H1 (cell line): ENCODE measurements at regions not wholly inside any gene's neighbourhood (a gene's known extent, or its start where the extent isn't known, plus 50 kb on each side); places are given as distances from the start of the nearest gene placed in this dataset.

Experiments used
- CTBP2 ChIP-seq: IDR thresholded peaks from 2 replicates; pipeline ENCODE4 v1.7.0; 2011; ENCODE audit warnings: borderline replicate concordance, mild to moderate bottlenecking, moderate library complexity, mixed read lengths, low read length; ENCODE audit not compliant: insufficient read depth, insufficient read length
- EGR1 ChIP-seq: IDR thresholded peaks from 2 replicates; pipeline ENCODE4 v1.6.1; 2011; ENCODE audit warnings: low read depth, low read length, borderline replicate concordance
- HDAC6 ChIP-seq: IDR thresholded peaks from one replicate; pipeline ENCODE4 v1.7.1; 2012; ENCODE audit warnings: low read depth, mild to moderate bottlenecking, inconsistent platforms, low read length, moderate library complexity
- JUN ChIP-seq: IDR thresholded peaks from 2 replicates; pipeline ENCODE4 v1.6.1; 2011; ENCODE audit warnings: low read depth, mild to moderate bottlenecking, improper control_type of control experiment, low read length
- POLR2AphosphoS5 ChIP-seq: IDR thresholded peaks from 2 replicates; pipeline ENCODE4 v1.6.1; 2011; ENCODE audit warnings: low read depth, low read length
- RAD21 ChIP-seq, 2 experiments: IDR thresholded peaks in 1 of 2; conservative IDR thresholded peaks in 1 of 2; 2 replicates each; pipeline ENCODE4 v1.6.1; 2011; ENCODE audit warnings: low read depth in 2 of 2, low read length in 2 of 2, improper control_type of control experiment in 1 of 2, inconsistent platforms in 1 of 2, mild to moderate bottlenecking in 1 of 2, moderate library complexity in 1 of 2
- SIN3A ChIP-seq, 2 experiments: IDR thresholded peaks in 1 of 2; conservative IDR thresholded peaks in 1 of 2; 2 replicates each; pipeline ENCODE4 v1.6.1; 2011 to 2012; ENCODE audit warnings: low read length in 2 of 2, improper control_type of control experiment in 1 of 2, low read depth in 1 of 2, mild to moderate bottlenecking in 1 of 2
- SIX5 ChIP-seq: IDR thresholded peaks from 2 replicates; pipeline ENCODE4 v1.6.1; 2011; ENCODE audit warnings: mild to moderate bottlenecking, low read depth, low read length
- TBP ChIP-seq: IDR thresholded peaks from 2 replicates; pipeline ENCODE4 v1.6.1; 2011; ENCODE audit warnings: low read depth, low read length, improper control_type of control experiment
- TF ChIP-seq, protein P1 (sequence below): fragments of 300-600 bp; sonication (generic); IDR thresholded peaks from 2 replicates; pipeline ENCODE4 v1.7.1; 2012; ENCODE audit warnings: low read length, moderate library complexity, mild to moderate bottlenecking, inconsistent platforms; ENCODE audit not compliant: insufficient replicate concordance

DNA sequence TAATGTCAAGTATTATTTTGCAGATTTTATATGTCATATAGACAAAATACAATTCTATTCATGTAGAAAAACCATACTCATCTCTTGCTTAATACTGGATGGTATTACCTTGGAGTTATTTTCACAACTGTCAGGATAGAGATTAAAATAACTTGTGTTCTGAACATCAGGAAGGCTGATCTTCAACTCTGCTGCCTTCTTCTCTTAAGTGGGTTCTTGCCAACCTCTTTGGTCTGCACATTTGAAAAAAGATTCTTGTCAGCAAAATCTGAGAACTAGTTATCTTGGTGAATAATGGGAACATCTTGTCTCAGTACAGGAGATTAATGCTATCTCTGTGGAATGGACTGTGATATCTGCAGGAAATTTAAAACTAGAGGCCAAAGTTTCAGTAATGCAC, 95.2 kb upstream of the FAM216B start (continued):
- TF ChIP-seq, protein P1, sequence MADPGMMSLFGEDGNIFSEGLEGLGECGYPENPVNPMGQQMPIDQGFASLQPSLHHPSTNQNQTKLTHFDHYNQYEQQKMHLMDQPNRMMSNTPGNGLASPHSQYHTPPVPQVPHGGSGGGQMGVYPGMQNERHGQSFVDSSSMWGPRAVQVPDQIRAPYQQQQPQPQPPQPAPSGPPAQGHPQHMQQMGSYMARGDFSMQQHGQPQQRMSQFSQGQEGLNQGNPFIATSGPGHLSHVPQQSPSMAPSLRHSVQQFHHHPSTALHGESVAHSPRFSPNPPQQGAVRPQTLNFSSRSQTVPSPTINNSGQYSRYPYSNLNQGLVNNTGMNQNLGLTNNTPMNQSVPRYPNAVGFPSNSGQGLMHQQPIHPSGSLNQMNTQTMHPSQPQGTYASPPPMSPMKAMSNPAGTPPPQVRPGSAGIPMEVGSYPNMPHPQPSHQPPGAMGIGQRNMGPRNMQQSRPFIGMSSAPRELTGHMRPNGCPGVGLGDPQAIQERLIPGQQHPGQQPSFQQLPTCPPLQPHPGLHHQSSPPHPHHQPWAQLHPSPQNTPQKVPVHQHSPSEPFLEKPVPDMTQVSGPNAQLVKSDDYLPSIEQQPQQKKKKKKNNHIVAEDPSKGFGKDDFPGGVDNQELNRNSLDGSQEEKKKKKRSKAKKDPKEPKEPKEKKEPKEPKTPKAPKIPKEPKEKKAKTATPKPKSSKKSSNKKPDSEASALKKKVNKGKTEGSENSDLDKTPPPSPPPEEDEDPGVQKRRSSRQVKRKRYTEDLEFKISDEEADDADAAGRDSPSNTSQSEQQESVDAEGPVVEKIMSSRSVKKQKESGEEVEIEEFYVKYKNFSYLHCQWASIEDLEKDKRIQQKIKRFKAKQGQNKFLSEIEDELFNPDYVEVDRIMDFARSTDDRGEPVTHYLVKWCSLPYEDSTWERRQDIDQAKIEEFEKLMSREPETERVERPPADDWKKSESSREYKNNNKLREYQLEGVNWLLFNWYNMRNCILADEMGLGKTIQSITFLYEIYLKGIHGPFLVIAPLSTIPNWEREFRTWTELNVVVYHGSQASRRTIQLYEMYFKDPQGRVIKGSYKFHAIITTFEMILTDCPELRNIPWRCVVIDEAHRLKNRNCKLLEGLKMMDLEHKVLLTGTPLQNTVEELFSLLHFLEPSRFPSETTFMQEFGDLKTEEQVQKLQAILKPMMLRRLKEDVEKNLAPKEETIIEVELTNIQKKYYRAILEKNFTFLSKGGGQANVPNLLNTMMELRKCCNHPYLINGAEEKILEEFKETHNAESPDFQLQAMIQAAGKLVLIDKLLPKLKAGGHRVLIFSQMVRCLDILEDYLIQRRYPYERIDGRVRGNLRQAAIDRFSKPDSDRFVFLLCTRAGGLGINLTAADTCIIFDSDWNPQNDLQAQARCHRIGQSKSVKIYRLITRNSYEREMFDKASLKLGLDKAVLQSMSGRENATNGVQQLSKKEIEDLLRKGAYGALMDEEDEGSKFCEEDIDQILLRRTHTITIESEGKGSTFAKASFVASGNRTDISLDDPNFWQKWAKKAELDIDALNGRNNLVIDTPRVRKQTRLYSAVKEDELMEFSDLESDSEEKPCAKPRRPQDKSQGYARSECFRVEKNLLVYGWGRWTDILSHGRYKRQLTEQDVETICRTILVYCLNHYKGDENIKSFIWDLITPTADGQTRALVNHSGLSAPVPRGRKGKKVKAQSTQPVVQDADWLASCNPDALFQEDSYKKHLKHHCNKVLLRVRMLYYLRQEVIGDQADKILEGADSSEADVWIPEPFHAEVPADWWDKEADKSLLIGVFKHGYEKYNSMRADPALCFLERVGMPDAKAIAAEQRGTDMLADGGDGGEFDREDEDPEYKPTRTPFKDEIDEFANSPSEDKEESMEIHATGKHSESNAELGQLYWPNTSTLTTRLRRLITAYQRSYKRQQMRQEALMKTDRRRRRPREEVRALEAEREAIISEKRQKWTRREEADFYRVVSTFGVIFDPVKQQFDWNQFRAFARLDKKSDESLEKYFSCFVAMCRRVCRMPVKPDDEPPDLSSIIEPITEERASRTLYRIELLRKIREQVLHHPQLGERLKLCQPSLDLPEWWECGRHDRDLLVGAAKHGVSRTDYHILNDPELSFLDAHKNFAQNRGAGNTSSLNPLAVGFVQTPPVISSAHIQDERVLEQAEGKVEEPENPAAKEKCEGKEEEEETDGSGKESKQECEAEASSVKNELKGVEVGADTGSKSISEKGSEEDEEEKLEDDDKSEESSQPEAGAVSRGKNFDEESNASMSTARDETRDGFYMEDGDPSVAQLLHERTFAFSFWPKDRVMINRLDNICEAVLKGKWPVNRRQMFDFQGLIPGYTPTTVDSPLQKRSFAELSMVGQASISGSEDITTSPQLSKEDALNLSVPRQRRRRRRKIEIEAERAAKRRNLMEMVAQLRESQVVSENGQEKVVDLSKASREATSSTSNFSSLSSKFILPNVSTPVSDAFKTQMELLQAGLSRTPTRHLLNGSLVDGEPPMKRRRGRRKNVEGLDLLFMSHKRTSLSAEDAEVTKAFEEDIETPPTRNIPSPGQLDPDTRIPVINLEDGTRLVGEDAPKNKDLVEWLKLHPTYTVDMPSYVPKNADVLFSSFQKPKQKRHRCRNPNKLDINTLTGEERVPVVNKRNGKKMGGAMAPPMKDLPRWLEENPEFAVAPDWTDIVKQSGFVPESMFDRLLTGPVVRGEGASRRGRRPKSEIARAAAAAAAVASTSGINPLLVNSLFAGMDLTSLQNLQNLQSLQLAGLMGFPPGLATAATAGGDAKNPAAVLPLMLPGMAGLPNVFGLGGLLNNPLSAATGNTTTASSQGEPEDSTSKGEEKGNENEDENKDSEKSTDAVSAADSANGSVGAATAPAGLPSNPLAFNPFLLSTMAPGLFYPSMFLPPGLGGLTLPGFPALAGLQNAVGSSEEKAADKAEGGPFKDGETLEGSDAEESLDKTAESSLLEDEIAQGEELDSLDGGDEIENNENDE = no peak
- TF ChIP-seq HDAC6 = no peak
- TF ChIP-seq POLR2AphosphoS5 = no peak
- no peak for TF ChIP-seq SIN3A (conservative IDR thresholded peaks at IDR 0.05 in 1 of 2, IDR thresholded peaks at IDR 0.05 in 1 of 2; ENCODE audit: low read depth in 1 of 2, low read length in 2 of 2)
- TF ChIP-seq JUN = no peak
- TF ChIP-seq TBP = no peak
- no peak for TF ChIP-seq SIX5
- no peak for TF ChIP-seq CTBP2
- TF ChIP-seq RAD21 (IDR thresholded peaks at IDR 0.05 in 1 of 2, conservative IDR thresholded peaks at IDR 0.05 in 1 of 2; ENCODE audit: low read depth in 2 of 2, low read length in 2 of 2) = no peak
- TF ChIP-seq EGR1 = no peak
